GM18520 (cell line): ENCODE measurements at regions not wholly inside any gene's neighbourhood (a gene's known extent, or its start where the extent isn't known, plus 50 kb on each side); places are given as distances from the start of the nearest gene placed in this dataset.

ENCODE experiments used
- ATAC-seq: cut with Tn5 transposase; IDR thresholded peaks from one replicate; pipeline ENCODE4 v1.9.1; 2021; ENCODE audit not compliant: unreplicated experiment

GRCh38 chr6:9943986-9944385 lies 470.9 kb downstream of the TFAP2A start:
- no peak for ATAC-seq

- no peak for ATAC-seq
Measured at GRCh38 chr6:9943026-9943425, 471.8 kb downstream of the TFAP2A start.

GRCh38 chr6:9942131-9942530 lies 472.7 kb downstream of the TFAP2A start:
- ATAC-seq = no peak

GRCh38 chr6:9938801-9939200 lies 476.1 kb downstream of the TFAP2A start:
- ATAC-seq = no peak

GRCh38 chr6:9937031-9937763 lies 477.7 kb downstream of the TFAP2A start:
- no peak for ATAC-seq

GRCh38 chr6:9936551-9936950 lies 478.3 kb downstream of the TFAP2A start:
- no peak for ATAC-seq

- ATAC-seq = no peak
Measured at GRCh38 chr6:9933677-9934076, 481.2 kb downstream of the TFAP2A start.

- ATAC-seq = no peak
Measured at GRCh38 chr6:9927275-9927674, 487.6 kb downstream of the TFAP2A start.

- ATAC-seq = no peak
Measured at GRCh38 chr6:9924971-9925370, 489.9 kb downstream of the TFAP2A start.

- no peak for ATAC-seq
Measured at GRCh38 chr6:9921366-9921765, 493.5 kb downstream of the TFAP2A start.

GRCh38 chr6:9914951-9915350 lies 499.9 kb downstream of the TFAP2A start:
- ATAC-seq = no peak

- ATAC-seq = no peak
Measured at GRCh38 chr6:9901376-9901775, 513.5 kb downstream of the TFAP2A start.

- no peak for ATAC-seq
Measured at GRCh38 chr6:9896806-9897205, 518.1 kb downstream of the TFAP2A start.

- ATAC-seq = no peak
Measured at GRCh38 chr6:9890893-9891292, 524.0 kb downstream of the TFAP2A start.

- ATAC-seq = no peak
Measured at GRCh38 chr6:9890469-9890868, 524.4 kb downstream of the TFAP2A start.

- no peak for ATAC-seq
Measured at GRCh38 chr6:9878535-9878934, 536.3 kb downstream of the TFAP2A start.

GRCh38 chr6:9875605-9876353 lies 539.1 kb downstream of the TFAP2A start:
- ATAC-seq = no peak

- no peak for ATAC-seq
Measured at GRCh38 chr6:9862603-9863167, 552.2 kb downstream of the TFAP2A start.

- ATAC-seq = no peak
Measured at GRCh38 chr6:9851541-9852380, 563.1 kb downstream of the TFAP2A start.

- ATAC-seq = no peak
Measured at GRCh38 chr6:9851006-9851405, 563.9 kb downstream of the TFAP2A start.

GRCh38 chr6:9848094-9848493 lies 566.8 kb downstream of the TFAP2A start:
- ATAC-seq = no peak
